ENCODE measurements at regions not wholly inside any gene's neighbourhood (a gene's known extent, or its start where the extent isn't known, plus 50 kb on each side); places are given as distances from the start of the nearest gene placed in this dataset.

- no peak overlapping the region for H4K8ac ChIP-seq (ENCODE audit: extremely low read depth, insufficient read depth, low read length)
- ChIA-PET POLR2A (ENCODE audit: partially characterized antibody) (no interaction called here), CTCF (ENCODE audit: partially characterized antibody) (no interaction called here)
- H2BK120ac ChIP-seq (replicated peaks; ENCODE audit: low read depth, low read length), result no peak overlapping the region
- H3K27ac ChIP-seq (ENCODE audit: low read depth, low read length), result no peak overlapping the region
- H3K23me2 ChIP-seq (ENCODE audit: low read depth, low read length), result no peaks in the 10 kb centered on the region
- no peak overlapping the region for H2BK5ac ChIP-seq (ENCODE audit: low read depth, low read length)
- H3K23ac ChIP-seq (ENCODE audit: insufficient read length), result no peak overlapping the region
- no peaks in the 10 kb centered on the region for H3K4me1 ChIP-seq (replicated peaks in 1 of 4; ENCODE audit: control insufficient read depth in 3 of 4, insufficient read depth in 4 of 4, low read length in 3 of 4)
- no peaks in the 10 kb centered on the region for H3K79me1 ChIP-seq (ENCODE audit: low read depth, low read length)
- no peak overlapping the region for H3K4ac ChIP-seq (replicated peaks; ENCODE audit: insufficient read length, low read depth, low read length)
- no peak overlapping the region for H3K9ac ChIP-seq (replicated peaks in 1 of 4; ENCODE audit: extremely low read depth in 1 of 4, low read depth in 3 of 4, low read length in 3 of 4)
- no peak overlapping the region for H3K56ac ChIP-seq (replicated peaks; ENCODE audit: insufficient read length, low read depth, low read length)
- no peak overlapping the region for H2BK20ac ChIP-seq (ENCODE audit: low read length)
- peaks cover 0 to 4% (median 0%) of the 10 kb centered on the region in 4 experiments; a peak in 1 of 8 replicates for H3K36me3 ChIP-seq (ENCODE audit: control insufficient read depth in 2 of 4, insufficient read depth in 4 of 4, low read length in 3 of 4)
- FAIRE-seq (no peak), DNase-seq (ENCODE audit: low read depth in 1 of 2, low spot score in 2 of 2) (no peak)
- 80% methylated on average over 1 of the region's 1 CpG; no CpG with 5 or more reads in 1 of the 2 experiments for WGBS, 2 experiments (ENCODE audit: extremely low coverage in 1 of 2, insufficient coverage in 1 of 2, insufficient read length in 1 of 2, insufficient replicate concordance in 2 of 2, low coverage in 1 of 2, low lambda C conversion rate in 2 of 2, missing lambda C conversion rate in 1 of 2)
- H4K91ac ChIP-seq (replicated peaks; ENCODE audit: insufficient read length, low read length), result no peak overlapping the region
- no peaks in the 10 kb centered on the region for H3K27me3 ChIP-seq (replicated peaks in 1 of 4; ENCODE audit: control insufficient read depth in 3 of 4, extremely low read depth in 1 of 4, insufficient read depth in 3 of 4, low read length in 3 of 4)
- no peak overlapping the region for H2BK15ac ChIP-seq (ENCODE audit: low read length)
- no peak overlapping the region for H3K18ac ChIP-seq (ENCODE audit: extremely low read depth, low read length)
- H2AFZ ChIP-seq (ENCODE audit: low read length), result no peak overlapping the region
- no peak overlapping the region for H3K4me2 ChIP-seq (ENCODE audit: insufficient read depth in 1 of 2, low read depth in 2 of 2, low read length in 2 of 2)
- H4K5ac ChIP-seq (ENCODE audit: insufficient read length, low read depth, low read length), result no peak overlapping the region
- H3K79me2 ChIP-seq (ENCODE audit: control insufficient read depth in 1 of 2, insufficient read depth in 2 of 2, low read length in 2 of 2), result no peaks in the 10 kb centered on the region
- no peak overlapping the region for H3K14ac ChIP-seq (ENCODE audit: insufficient read length)
- H4K20me1 ChIP-seq (replicated peaks in 1 of 2; ENCODE audit: control insufficient read depth in 1 of 2, insufficient read depth in 2 of 2, low read length in 2 of 2), result no peaks in the 10 kb centered on the region
- no peak overlapping the region for H3K4me3 ChIP-seq (ENCODE audit: extremely low read depth in 1 of 4, insufficient read depth in 2 of 4, low read depth in 3 of 4, low read length in 4 of 4)
- H3K9me3 ChIP-seq (ENCODE audit: insufficient read depth in 2 of 2, low read depth in 1 of 2, low read length in 1 of 2), result peaks cover 8 to 9% of the 10 kb centered on the region in 2 experiments
- no peak overlapping the region for H2AK5ac ChIP-seq (ENCODE audit: low read depth, low read length)
- H2BK12ac ChIP-seq (ENCODE audit: low read depth, low read length), result no peak overlapping the region
- no peak for TF ChIP-seq SIX5 (IDR thresholded peaks at IDR 0.05; ENCODE audit: low read depth, low read length)
- no peak for TF ChIP-seq USF2 (IDR thresholded peaks at IDR 0.05; ENCODE audit: low read length)
- TF ChIP-seq BRCA1 (IDR thresholded peaks at IDR 0.05; ENCODE audit: low read depth, low read length), result no peak
- no peak for TF ChIP-seq SRF (IDR thresholded peaks at IDR 0.05; ENCODE audit: low read depth, low read length)
- TF ChIP-seq ASH2L (IDR thresholded peaks at IDR 0.05; ENCODE audit: low read length), result no peak
- no peak for TF ChIP-seq KDM4A (IDR thresholded peaks at IDR 0.05; ENCODE audit: low read depth, low read length, severe bottlenecking)
- TF ChIP-seq EZH2 (IDR thresholded peaks at IDR 0.05; ENCODE audit: low read depth, low read length, severe bottlenecking), result no peak
- no peak for TF ChIP-seq CHD1 (IDR thresholded peaks at IDR 0.05; ENCODE audit: low read depth, low read length)
- TF ChIP-seq YY1 (IDR thresholded peaks at IDR 0.05; ENCODE audit: low read depth, low read length), result no peak
- no peak for TF ChIP-seq BACH1 (IDR thresholded peaks at IDR 0.05; ENCODE audit: low read length)
- TF ChIP-seq NRF1 (IDR thresholded peaks at IDR 0.05; ENCODE audit: low read depth, low read length), result no peak
- no peak for TF ChIP-seq JUND (IDR thresholded peaks at IDR 0.05; ENCODE audit: low read length)
- TF ChIP-seq CREB1 (IDR thresholded peaks at IDR 0.05), result no peak
- TF ChIP-seq RAD21 (IDR thresholded peaks at IDR 0.05 in 1 of 2, conservative IDR thresholded peaks at IDR 0.05 in 1 of 2; ENCODE audit: low read depth in 2 of 2, low read length in 2 of 2), result no peak
- TF ChIP-seq POLR2AphosphoS5 (IDR thresholded peaks at IDR 0.05; ENCODE audit: low read depth, low read length), result no peak
- no peak for TF ChIP-seq CBX8 (IDR thresholded peaks at IDR 0.05; ENCODE audit: borderline replicate concordance, low read depth, low read length)
Observed at GRCh38 chr2:208847651-208848050, 441.1 kb downstream of the PTH2R start.
